BE2C (cell line): ENCODE measurements at regions not wholly inside any gene's neighbourhood (a gene's known extent, or its start where the extent isn't known, plus 50 kb on each side); places are given as distances from the start of the nearest gene placed in this dataset.
"Not testable (repeated sequence)": the region's sequence is repeated elsewhere in the genome, so short reads cannot be mapped to it uniquely, and the experiment has no call there.

Experiments
- DNase-seq: peaks from one replicate; pipeline ENCODE4 v3.0.0-alpha.2; 2020
- H3K27me3 ChIP-seq: fragments of 250-450 bp; sonication (Bioruptor Pico); 2 replicates; pipeline ENCODE4 v1.5.1; 2020; ENCODE audit warnings: mild to moderate bottlenecking
- H3K36me3 ChIP-seq: fragments of 250-450 bp; sonication (Bioruptor Pico); 2 replicates; pipeline ENCODE4 v1.5.1; 2020; ENCODE audit warnings: mild to moderate bottlenecking
- H3K4me1 ChIP-seq: fragments of 250-450 bp; sonication (Bioruptor Pico); 2 replicates; pipeline ENCODE4 v1.5.1; 2020
- H3K4me3 ChIP-seq: 2 replicates; pipeline ENCODE4 v1.5.1; 2011; ENCODE audit warnings: low read depth, low read length
- H3K9me3 ChIP-seq: fragments of 250-450 bp; sonication (Bioruptor Pico); 2 replicates; pipeline ENCODE4 v1.5.1; 2020

GRCh38 chr2:91503572-91503958 lies 2812.1 kb downstream of the RPIA start:
- not testable (repeated sequence) for H3K27me3 ChIP-seq, H3K4me1 ChIP-seq, H3K9me3 ChIP-seq, H3K4me3 ChIP-seq, H3K36me3 ChIP-seq, DNase-seq

- H3K4me3 ChIP-seq, H3K36me3 ChIP-seq, H3K4me1 ChIP-seq, DNase-seq, H3K9me3 ChIP-seq, H3K27me3 ChIP-seq: not testable (repeated sequence)
Measured at GRCh38 chr2:91503959-91504741, 2812.7 kb downstream of the RPIA start.

GRCh38 chr2:91508816-91509215 lies 2817.3 kb downstream of the RPIA start:
- DNase-seq, H3K27me3 ChIP-seq, H3K4me1 ChIP-seq, H3K4me3 ChIP-seq, H3K9me3 ChIP-seq, H3K36me3 ChIP-seq: not testable (repeated sequence)

- H3K9me3 ChIP-seq, DNase-seq, H3K36me3 ChIP-seq, H3K27me3 ChIP-seq, H3K4me1 ChIP-seq, H3K4me3 ChIP-seq: not testable (repeated sequence)
Measured at GRCh38 chr2:91509276-91509675, 2817.8 kb downstream of the RPIA start.

- DNase-seq, H3K36me3 ChIP-seq, H3K9me3 ChIP-seq, H3K27me3 ChIP-seq, H3K4me1 ChIP-seq, H3K4me3 ChIP-seq: not testable (repeated sequence)
Measured at GRCh38 chr2:91511166-91511565, 2819.7 kb downstream of the RPIA start.

- H3K4me3 ChIP-seq, DNase-seq, H3K27me3 ChIP-seq, H3K4me1 ChIP-seq, H3K9me3 ChIP-seq, H3K36me3 ChIP-seq: not testable (repeated sequence)
Measured at GRCh38 chr2:91515966-91516365, 2824.5 kb downstream of the RPIA start.

GRCh38 chr2:91516669-91517068 lies 2825.2 kb downstream of the RPIA start:
- DNase-seq, H3K9me3 ChIP-seq, H3K36me3 ChIP-seq, H3K27me3 ChIP-seq, H3K4me3 ChIP-seq, H3K4me1 ChIP-seq: not testable (repeated sequence)

- not testable (repeated sequence) for H3K27me3 ChIP-seq
Measured at GRCh38 chr2:91517846-91518245, 2826.4 kb downstream of the RPIA start.

GRCh38 chr2:91518361-91518981 lies 2827.0 kb downstream of the RPIA start:
- H3K4me3 ChIP-seq, H3K4me1 ChIP-seq, H3K27me3 ChIP-seq, H3K9me3 ChIP-seq, H3K36me3 ChIP-seq, DNase-seq: not testable (repeated sequence)

More at GRCh38 chr2:91517846-91518245, 2826.4 kb downstream of the RPIA start:
- not testable (repeated sequence) for H3K4me3 ChIP-seq, H3K36me3 ChIP-seq, H3K9me3 ChIP-seq, H3K4me1 ChIP-seq, DNase-seq

- DNase-seq, H3K27me3 ChIP-seq, H3K9me3 ChIP-seq, H3K36me3 ChIP-seq, H3K4me3 ChIP-seq, H3K4me1 ChIP-seq: not testable (repeated sequence)
Measured at GRCh38 chr2:91519359-91519758, 2827.9 kb downstream of the RPIA start.

- DNase-seq, H3K4me1 ChIP-seq, H3K4me3 ChIP-seq, H3K27me3 ChIP-seq, H3K36me3 ChIP-seq, H3K9me3 ChIP-seq: not testable (repeated sequence)
Measured at GRCh38 chr2:91519914-91520313, 2828.4 kb downstream of the RPIA start.

- not testable (repeated sequence) for H3K4me3 ChIP-seq
Measured at GRCh38 chr2:91520523-91520922, 2829.1 kb downstream of the RPIA start.

GRCh38 chr2:91520972-91521535 lies 2829.6 kb downstream of the RPIA start:
- H3K9me3 ChIP-seq, H3K36me3 ChIP-seq, H3K27me3 ChIP-seq, H3K4me3 ChIP-seq, H3K4me1 ChIP-seq, DNase-seq: not testable (repeated sequence)

More at GRCh38 chr2:91520523-91520922, 2829.1 kb downstream of the RPIA start:
- H3K27me3 ChIP-seq, H3K4me1 ChIP-seq, DNase-seq, H3K36me3 ChIP-seq, H3K9me3 ChIP-seq: not testable (repeated sequence)

GRCh38 chr2:91521944-91522343 lies 2830.5 kb downstream of the RPIA start:
- H3K9me3 ChIP-seq, H3K4me3 ChIP-seq, H3K36me3 ChIP-seq, DNase-seq, H3K27me3 ChIP-seq, H3K4me1 ChIP-seq: not testable (repeated sequence)

GRCh38 chr2:91522877-91523276 lies 2831.4 kb downstream of the RPIA start:
- H3K9me3 ChIP-seq, H3K36me3 ChIP-seq, H3K4me1 ChIP-seq, H3K27me3 ChIP-seq, H3K4me3 ChIP-seq, DNase-seq: not testable (repeated sequence)

- not testable (repeated sequence) for H3K36me3 ChIP-seq, H3K27me3 ChIP-seq, H3K4me1 ChIP-seq, H3K9me3 ChIP-seq, DNase-seq, H3K4me3 ChIP-seq
Measured at GRCh38 chr2:91523751-91524150, 2832.3 kb downstream of the RPIA start.
